Glutamatergic neuron (in vitro differentiated cells): ENCODE measurements at regions not wholly inside any gene's neighbourhood (a gene's known extent, or its start where the extent isn't known, plus 50 kb on each side); places are given as distances from the start of the nearest gene placed in this dataset.

Experiments
- DNase-seq: peaks from one replicate; pipeline ENCODE4 v3.0.0; 2022
- H3K27ac Mint-ChIP-seq: one replicate; pipeline ENCODE4 v1.8.0; 2020; ENCODE audit warnings: mild to moderate bottlenecking, mixed read lengths, inconsistent platforms; ENCODE audit not compliant: unreplicated experiment
- H3K27me3 Mint-ChIP-seq: one replicate; pipeline ENCODE4 v1.8.0; 2020; ENCODE audit warnings: mild to moderate bottlenecking, moderate library complexity, mixed read lengths, inconsistent platforms; ENCODE audit not compliant: unreplicated experiment
- H3K36me3 Mint-ChIP-seq: one replicate; pipeline ENCODE4 v1.8.0; 2020; ENCODE audit warnings: mild to moderate bottlenecking, mixed read lengths, inconsistent platforms; ENCODE audit not compliant: unreplicated experiment
- H3K4me1 Mint-ChIP-seq: one replicate; pipeline ENCODE4 v1.8.0; 2020; ENCODE audit warnings: mild to moderate bottlenecking, low read depth, mixed read lengths, inconsistent platforms; ENCODE audit not compliant: unreplicated experiment
- H3K4me3 Mint-ChIP-seq: one replicate; pipeline ENCODE4 v1.8.0; 2020; ENCODE audit warnings: mild to moderate bottlenecking, mixed read lengths, inconsistent platforms; ENCODE audit not compliant: unreplicated experiment
- H3K9me3 Mint-ChIP-seq: one replicate; pipeline ENCODE4 v1.8.0; 2020; ENCODE audit warnings: mild to moderate bottlenecking, moderate library complexity, mixed read lengths, inconsistent platforms; ENCODE audit not compliant: unreplicated experiment
- CTCF ChIP-seq: fragments of 200-600 bp; sonication (generic); IDR thresholded peaks from one replicate; pipeline ENCODE4 v1.5.0; 2021; ENCODE audit not compliant: partially characterized antibody, unreplicated experiment

DNA sequence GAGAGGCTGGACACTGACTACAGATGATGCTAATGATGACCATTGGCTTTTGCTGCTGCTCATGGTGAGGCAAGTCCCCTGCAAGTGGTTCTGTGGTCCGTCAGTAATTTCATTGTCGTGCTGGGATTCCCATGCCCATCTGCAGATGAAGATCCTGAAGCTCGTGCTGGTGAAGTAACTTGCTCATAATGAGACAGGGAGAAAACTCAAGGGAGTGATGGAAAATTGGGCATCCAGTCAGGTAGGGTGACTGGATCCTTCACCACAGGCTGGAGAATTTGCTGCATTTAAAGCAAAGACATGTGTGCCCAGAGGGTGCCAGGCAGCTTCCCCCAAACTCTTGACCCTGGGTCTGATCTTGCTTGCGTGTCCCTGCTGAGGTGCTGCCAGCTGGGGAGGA is 125.6 kb downstream of the TSN start:
- Mint-ChIP-seq H3K36me3 (peaks cover 6% of the 10 kb centered on the region), H3K4me1 (peaks cover 1% of the 10 kb centered on the region), H3K27ac (no peak overlapping the region), H3K27me3 (no peaks in the 10 kb centered on the region), H3K4me3 (no peak overlapping the region), H3K9me3 (peaks cover 4% of the 10 kb centered on the region)
- DNase-seq = no peak
- TF ChIP-seq CTCF = no peak

- no peak for DNase-seq
- TF ChIP-seq CTCF = no peak
- Mint-ChIP-seq H3K27ac (no peak overlapping the region), H3K27me3 (no peaks in the 10 kb centered on the region), H3K4me3 (no peak overlapping the region), H3K9me3 (peaks cover 4% of the 10 kb centered on the region), H3K36me3 (peaks cover 6% of the 10 kb centered on the region), H3K4me1 (peaks cover 1% of the 10 kb centered on the region)
These were observed 126.5 kb downstream of the TSN start for GRCh38 chr2:121881950-121882349.

- no peak overlapping the region for H3K27ac Mint-ChIP-seq
- H3K9me3 Mint-ChIP-seq = peaks cover 7% of the 10 kb centered on the region
These were observed 128.6 kb downstream of the TSN start for GRCh38 chr2:121884078-121884477.

DNA sequence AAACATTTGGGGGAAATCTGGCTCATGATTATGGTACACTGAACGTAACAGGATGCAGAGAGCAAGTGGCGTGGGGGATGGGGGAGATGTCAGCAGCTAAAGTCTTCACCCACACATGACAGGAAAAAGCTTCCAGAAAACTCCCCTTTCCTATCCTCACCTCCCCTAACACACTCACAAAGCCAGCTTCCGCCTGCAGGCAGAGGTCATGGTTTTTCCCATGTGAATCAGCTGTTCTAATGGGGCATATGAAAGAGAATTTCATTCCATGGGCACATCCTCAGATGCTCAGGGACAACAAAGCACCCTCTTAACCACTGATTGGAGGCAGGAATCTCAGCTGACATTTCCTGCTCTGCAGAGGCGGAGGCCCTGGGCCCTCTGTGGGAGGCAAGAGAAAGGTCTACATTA is 129.1 kb downstream of the TSN start:
- no peak for DNase-seq
- H3K36me3 Mint-ChIP-seq = no peaks in the 10 kb centered on the region
- no peak overlapping the region for H3K27ac Mint-ChIP-seq
- H3K4me1 Mint-ChIP-seq = peaks cover 1% of the 10 kb centered on the region
- H3K9me3 Mint-ChIP-seq = peaks cover 7% of the 10 kb centered on the region
- no peak overlapping the region for H3K4me3 Mint-ChIP-seq
- no peak for TF ChIP-seq CTCF
- H3K27me3 Mint-ChIP-seq = peaks cover 3% of the 10 kb centered on the region

More at GRCh38 chr2:121884078-121884477, 128.6 kb downstream of the TSN start:
- TF ChIP-seq CTCF = no peak
- Mint-ChIP-seq H3K27me3 (peaks cover 2% of the 10 kb centered on the region), H3K4me3 (no peak overlapping the region), H3K4me1 (peaks cover 1% of the 10 kb centered on the region), H3K36me3 (no peaks in the 10 kb centered on the region)
- DNase-seq = no peak

DNA sequence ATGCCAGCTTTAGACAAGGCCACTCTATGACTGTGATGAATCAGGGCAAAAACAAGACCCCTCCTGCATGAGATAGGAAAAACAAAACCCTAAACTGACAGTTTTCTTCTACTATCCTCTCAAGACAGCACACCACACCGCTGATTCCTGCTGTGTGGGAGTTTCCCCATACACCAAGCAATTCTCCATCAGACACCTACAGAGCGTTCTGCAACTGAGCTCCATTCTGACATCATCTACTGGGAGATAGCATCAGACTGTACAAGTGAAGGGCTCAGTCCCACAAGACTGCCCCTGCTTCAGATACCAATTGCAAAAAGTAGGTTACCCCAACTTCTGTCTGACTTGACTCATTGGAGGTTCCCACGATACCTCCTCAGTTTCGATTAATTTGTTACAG is 130.6 kb downstream of the TSN start:
- H3K4me1 Mint-ChIP-seq = peaks cover 5% of the 10 kb centered on the region
- no peak overlapping the region for H3K4me3 Mint-ChIP-seq
- TF ChIP-seq CTCF = no peak
- peaks cover 7% of the 10 kb centered on the region for H3K9me3 Mint-ChIP-seq
- no peak overlapping the region for H3K27ac Mint-ChIP-seq
- DNase-seq = no peak
- H3K27me3 Mint-ChIP-seq = peaks cover 4% of the 10 kb centered on the region
- H3K36me3 Mint-ChIP-seq = peaks cover 5% of the 10 kb centered on the region
